Smooth muscle cell (in vitro differentiated cells): ENCODE measurements at regions not wholly inside any gene's neighbourhood (a gene's known extent, or its start where the extent isn't known, plus 50 kb on each side); places are given as distances from the start of the nearest gene placed in this dataset.
A peak's percentile ranks its signal among the peaks of the same experiment; 100 is the strongest.

ENCODE experiments used
- DNase-seq: peaks from one replicate; lab custom pipeline; 2025; ENCODE audit not compliant: unreplicated experiment; lab: John Stamatoyannopoulos, UW
- H2AFZ ChIP-seq: fragments of 200-600 bp; sonication (generic); 2 replicates; pipeline ENCODE4 v1.6.0; 2016; ENCODE audit warnings: antibody characterized with exemption, low read depth, mild to moderate bottlenecking
- H3F3A ChIP-seq: fragments of 200-600 bp; sonication (generic); 2 replicates; pipeline ENCODE4 v1.6.0; 2017; ENCODE audit warnings: antibody characterized with exemption, low read depth
- H3K27ac ChIP-seq: fragments of 200-600 bp; sonication (generic); 2 replicates; pipeline ENCODE4 v1.5.1; 2016; ENCODE audit warnings: low read depth, mild to moderate bottlenecking
- H3K27me3 ChIP-seq: fragments of 200-600 bp; sonication (generic); 2 replicates; pipeline ENCODE4 v1.6.1; 2016; ENCODE audit warnings: low read depth, mild to moderate bottlenecking
- H3K36me3 ChIP-seq: fragments of 200-600 bp; sonication (generic); 2 replicates; pipeline ENCODE4 v1.5.1; 2016; ENCODE audit warnings: low read depth
- H3K4me1 ChIP-seq: fragments of 200-600 bp; sonication (generic); 2 replicates; pipeline ENCODE4 v1.5.1; 2016; ENCODE audit warnings: low read depth
- H3K4me2 ChIP-seq: fragments of 200-600 bp; sonication (generic); 2 replicates; pipeline ENCODE4 v1.6.0; 2016; ENCODE audit warnings: mild to moderate bottlenecking
- H3K4me3 ChIP-seq: fragments of 200-600 bp; sonication (generic); 2 replicates; pipeline ENCODE4 v1.5.1; 2016; ENCODE audit warnings: mild to moderate bottlenecking
- H3K79me2 ChIP-seq: fragments of 200-600 bp; sonication (generic); 2 replicates; pipeline ENCODE4 v1.6.0; 2016; ENCODE audit warnings: low read depth, mild to moderate bottlenecking
- H3K9ac ChIP-seq: fragments of 200-600 bp; sonication (generic); 2 replicates; pipeline ENCODE4 v1.6.0; 2016; ENCODE audit warnings: low read depth
- H3K9me3 ChIP-seq: fragments of 200-600 bp; sonication (generic); replicated peaks from 2 replicates; pipeline ENCODE4 v1.5.1; 2016; ENCODE audit warnings: low read depth
- H4K20me1 ChIP-seq: fragments of 200-600 bp; sonication (generic); 2 replicates; pipeline ENCODE4 v1.6.0; 2016; ENCODE audit warnings: low read depth
- WGBS: methylation state at CpG from one replicate; pipeline ENCODE4 v1.1.7; 2016; ENCODE audit warnings: low lambda C conversion rate; 5-methylcytosine and 5-hydroxymethylcytosine counted together
- TF ChIP-seq, protein P1 (sequence below): fragments of 200-600 bp; sonication (generic); IDR thresholded peaks from 2 replicates; pipeline ENCODE4 v1.5.1; 2017; ENCODE audit warnings: borderline replicate concordance, mild to moderate bottlenecking, antibody characterized with exemption; ENCODE audit not compliant: insufficient read depth, poor library complexity, severe bottlenecking

DNA sequence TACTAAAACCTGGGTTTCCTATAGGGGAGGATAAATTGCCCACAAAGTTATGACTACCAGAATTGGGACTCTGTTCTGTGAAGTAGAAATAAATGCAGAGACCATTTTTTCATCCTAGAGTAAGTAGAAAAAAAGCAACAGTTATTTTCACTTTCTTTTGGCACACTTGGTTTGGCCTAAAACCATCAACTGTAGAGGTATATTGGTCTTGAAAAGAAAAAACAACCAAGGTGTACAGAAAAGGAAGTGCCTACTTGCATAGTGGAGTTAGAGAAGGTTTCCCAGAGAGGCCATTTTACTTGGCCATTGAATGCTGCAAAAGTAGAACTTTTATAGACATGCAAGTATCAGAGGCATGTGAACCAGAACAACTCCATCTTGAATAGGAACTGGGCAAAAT, 89.4 kb upstream of the TACR1 start:
- H3K9me3 ChIP-seq, result no peaks in the 10 kb centered on the region
- H3K27me3 ChIP-seq, result no peaks in the 10 kb centered on the region
- H3F3A ChIP-seq, result no peaks in the 10 kb centered on the region
- TF ChIP-seq, protein P1, sequence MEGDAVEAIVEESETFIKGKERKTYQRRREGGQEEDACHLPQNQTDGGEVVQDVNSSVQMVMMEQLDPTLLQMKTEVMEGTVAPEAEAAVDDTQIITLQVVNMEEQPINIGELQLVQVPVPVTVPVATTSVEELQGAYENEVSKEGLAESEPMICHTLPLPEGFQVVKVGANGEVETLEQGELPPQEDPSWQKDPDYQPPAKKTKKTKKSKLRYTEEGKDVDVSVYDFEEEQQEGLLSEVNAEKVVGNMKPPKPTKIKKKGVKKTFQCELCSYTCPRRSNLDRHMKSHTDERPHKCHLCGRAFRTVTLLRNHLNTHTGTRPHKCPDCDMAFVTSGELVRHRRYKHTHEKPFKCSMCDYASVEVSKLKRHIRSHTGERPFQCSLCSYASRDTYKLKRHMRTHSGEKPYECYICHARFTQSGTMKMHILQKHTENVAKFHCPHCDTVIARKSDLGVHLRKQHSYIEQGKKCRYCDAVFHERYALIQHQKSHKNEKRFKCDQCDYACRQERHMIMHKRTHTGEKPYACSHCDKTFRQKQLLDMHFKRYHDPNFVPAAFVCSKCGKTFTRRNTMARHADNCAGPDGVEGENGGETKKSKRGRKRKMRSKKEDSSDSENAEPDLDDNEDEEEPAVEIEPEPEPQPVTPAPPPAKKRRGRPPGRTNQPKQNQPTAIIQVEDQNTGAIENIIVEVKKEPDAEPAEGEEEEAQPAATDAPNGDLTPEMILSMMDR, result no peak
- H3K79me2 ChIP-seq, result no peaks in the 10 kb centered on the region
- H3K27ac ChIP-seq, result peak overlapping the region; percentile 22
- no peak overlapping the region for H3K4me3 ChIP-seq
- H4K20me1 ChIP-seq, result no peaks in the 10 kb centered on the region
- H3K36me3 ChIP-seq, result no peaks in the 10 kb centered on the region
- no peak overlapping the region for H3K4me2 ChIP-seq
- no peak overlapping the region for H3K9ac ChIP-seq
- no peaks in the 10 kb centered on the region for H3K4me1 ChIP-seq
- no peak overlapping the region for H2AFZ ChIP-seq
- no peak for DNase-seq

DNA sequence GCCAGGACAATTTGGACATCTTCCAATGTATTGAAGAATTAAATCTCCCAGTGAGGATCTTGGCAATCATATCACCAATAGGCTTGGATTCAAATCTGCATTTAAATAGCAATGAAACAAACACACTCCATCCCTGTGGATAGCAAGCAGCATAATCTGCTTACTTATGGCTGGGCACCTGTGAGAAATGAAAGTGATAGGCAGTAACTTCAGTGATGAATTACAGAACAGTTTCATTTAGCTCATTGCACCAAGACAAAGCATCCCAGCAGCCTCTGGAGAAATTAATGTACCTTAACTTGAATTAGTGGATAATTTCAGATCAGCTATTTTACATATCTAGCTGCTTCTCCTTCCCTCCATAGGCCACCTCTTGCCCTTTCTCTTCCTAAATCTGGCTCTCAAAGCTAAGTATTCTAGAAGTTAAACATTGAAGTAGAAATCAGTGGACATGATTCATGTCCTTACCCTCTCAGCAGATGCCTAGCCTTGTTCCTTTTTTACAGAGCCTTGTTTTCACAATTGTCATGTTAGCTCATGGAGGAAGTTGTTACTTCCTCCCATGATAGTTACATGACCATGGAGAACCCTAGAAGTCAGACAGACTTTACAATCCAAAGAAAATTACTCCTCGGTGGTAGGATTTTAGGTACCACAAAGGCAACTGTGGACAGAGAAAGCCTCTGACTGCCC, 88.5 kb upstream of the TACR1 start:
- no peaks in the 10 kb centered on the region for H3K4me1 ChIP-seq
- TF ChIP-seq, protein P1, result no peak
- no peak overlapping the region for H3K4me3 ChIP-seq
- H3K27ac ChIP-seq, result no peak overlapping the region
- H4K20me1 ChIP-seq, result no peaks in the 10 kb centered on the region
- H3K4me2 ChIP-seq, result no peak overlapping the region
- H3K9ac ChIP-seq, result no peak overlapping the region
- H3K27me3 ChIP-seq, result no peaks in the 10 kb centered on the region
- no peaks in the 10 kb centered on the region for H3K79me2 ChIP-seq
- no peaks in the 10 kb centered on the region for H3F3A ChIP-seq
- no peak overlapping the region for H2AFZ ChIP-seq
- no peaks in the 10 kb centered on the region for H3K36me3 ChIP-seq
- 93% methylated on average over 1 of the region's 1 CpG for WGBS
- DNase-seq, result no peak
- H3K9me3 ChIP-seq, result no peaks in the 10 kb centered on the region

- H3K79me2 ChIP-seq, result no peaks in the 10 kb centered on the region
- no peak overlapping the region for H3K27ac ChIP-seq
- TF ChIP-seq, protein P1, result no peak
- no peaks in the 10 kb centered on the region for H3K9me3 ChIP-seq
- H4K20me1 ChIP-seq, result no peaks in the 10 kb centered on the region
- no peaks in the 10 kb centered on the region for H3K4me1 ChIP-seq
- no peaks in the 10 kb centered on the region for H3K27me3 ChIP-seq
- H3K4me2 ChIP-seq, result no peak overlapping the region
- H3K4me3 ChIP-seq, result no peak overlapping the region
- H3K36me3 ChIP-seq, result no peaks in the 10 kb centered on the region
- no peaks in the 10 kb centered on the region for H3F3A ChIP-seq
- 87% methylated on average over 2 of the region's 2 CpGs for whole genome bisulfite sequencing
- no peak overlapping the region for H2AFZ ChIP-seq
- DNase-seq, result no peak
- H3K9ac ChIP-seq, result no peak overlapping the region
These were observed 85.0 kb upstream of the TACR1 start for GRCh38 chr2:75284345-75284744.

DNA sequence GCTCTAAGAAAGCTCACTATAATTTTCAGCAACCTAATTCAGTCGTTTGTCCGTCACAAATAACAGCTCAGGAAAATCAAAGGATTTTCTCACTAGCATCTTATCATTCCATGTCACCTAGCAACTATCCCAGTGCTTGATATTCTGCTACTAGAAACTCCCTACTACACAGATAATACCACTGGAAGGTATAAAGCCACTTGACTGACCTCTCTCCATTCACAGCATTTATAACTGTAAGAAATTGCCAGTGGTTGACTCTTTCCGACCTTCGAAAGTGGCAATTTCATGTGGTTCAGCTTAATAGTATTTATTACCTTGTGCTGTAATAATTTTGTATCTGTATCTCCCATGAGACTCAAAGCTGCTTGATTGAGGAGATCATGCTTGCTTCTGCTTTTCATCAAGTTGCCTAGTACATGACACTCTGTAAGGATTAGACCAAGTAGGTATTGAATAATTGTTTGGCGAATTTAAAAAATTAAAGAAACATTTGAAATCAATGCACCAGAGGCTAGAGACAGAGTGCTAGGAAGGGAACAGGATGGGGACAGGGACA, 79.6 kb upstream of the TACR1 start:
- Histone ChIP-seq H3K9me3 (no peaks in the 10 kb centered on the region), H3K79me2 (no peaks in the 10 kb centered on the region), H3K36me3 (no peaks in the 10 kb centered on the region), H3K27ac (no peak overlapping the region), H3K9ac (no peak overlapping the region), H4K20me1 (no peaks in the 10 kb centered on the region), H3K27me3 (no peaks in the 10 kb centered on the region), H3K4me3 (no peak overlapping the region), H3K4me2 (no peak overlapping the region), H3F3A (no peaks in the 10 kb centered on the region), H3K4me1 (peaks cover 11% of the 10 kb centered on the region), H2AFZ (no peak overlapping the region)
- WGBS, result 89% methylated on average over 5 of the region's 5 CpGs
- no peak for DNase-seq
- TF ChIP-seq, protein P1, result no peak
